HG03354 (cell line): ENCODE measurements at regions not wholly inside any gene's neighbourhood (a gene's known extent, or its start where the extent isn't known, plus 50 kb on each side); places are given as distances from the start of the nearest gene placed in this dataset.

Source experiments
- ATAC-seq: cut with Tn5 transposase; IDR thresholded peaks from one replicate; pipeline ENCODE4 v1.9.1; 2021; ENCODE audit warnings: mild to moderate bottlenecking; ENCODE audit not compliant: unreplicated experiment, poor library complexity, severe bottlenecking

DNA sequence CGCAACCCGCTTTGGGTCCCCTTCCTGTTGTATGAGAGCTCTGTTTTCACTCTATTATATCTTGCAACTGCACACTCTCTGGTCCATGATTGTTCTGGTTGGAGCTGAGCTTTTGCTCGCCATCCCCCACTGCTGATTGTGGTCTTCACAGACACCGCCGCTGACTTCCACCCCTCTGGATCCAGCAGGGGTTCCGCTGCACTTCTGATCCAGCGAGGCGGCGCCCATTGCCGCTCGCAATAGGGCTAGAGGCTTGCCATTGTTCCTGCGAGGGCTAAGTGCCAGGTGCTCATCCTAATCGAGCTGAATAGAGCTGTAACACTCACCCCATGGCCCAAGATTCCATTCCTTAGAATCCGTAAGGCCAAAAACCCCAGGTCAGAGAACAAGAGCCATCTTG lies 1905.8 kb upstream of the RAG2 start:
- ATAC-seq, result no peak

DNA sequence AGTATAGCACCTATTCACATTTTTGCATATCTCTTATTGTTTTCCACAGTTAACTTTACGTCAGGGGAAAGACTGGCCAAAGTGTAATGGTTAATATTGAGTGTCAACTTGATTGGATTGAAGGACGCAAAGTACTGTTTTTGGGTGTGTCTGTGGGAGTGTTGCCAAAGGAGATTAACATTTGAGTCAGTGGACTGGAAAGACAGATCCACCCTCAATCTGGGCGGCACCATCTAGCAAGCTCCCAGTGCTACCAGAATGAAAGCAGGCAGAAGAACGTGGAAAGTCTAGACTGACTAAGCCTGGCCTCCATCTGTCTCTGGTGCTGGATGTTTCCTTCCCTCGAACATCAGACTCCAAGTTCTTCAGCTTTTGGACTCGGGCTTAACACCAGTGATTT lies 1900.7 kb upstream of the RAG2 start:
- no peak for ATAC-seq

DNA sequence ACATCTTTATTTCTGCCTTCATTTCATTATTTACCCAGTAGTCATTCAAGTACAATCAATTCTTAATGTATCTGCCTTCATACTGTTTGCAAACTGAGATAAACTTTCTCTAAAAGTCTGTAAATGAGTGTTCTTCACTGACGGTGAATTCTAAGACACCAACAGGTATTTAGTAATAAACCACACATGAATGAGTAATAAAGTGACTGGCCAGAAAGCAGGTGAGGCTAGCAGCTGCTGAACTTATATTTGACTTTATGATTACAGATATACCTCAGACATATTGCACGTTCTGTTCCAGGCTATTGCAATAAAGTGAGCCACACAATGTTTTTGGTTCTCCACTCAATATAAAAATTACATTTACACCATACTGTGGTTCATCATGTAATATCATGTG lies 1894.0 kb upstream of the RAG2 start:
- no peak for ATAC-seq

- ATAC-seq, result no peak
Observed at GRCh38 chr11:38481391-38481790, 1883.4 kb upstream of the RAG2 start.

DNA sequence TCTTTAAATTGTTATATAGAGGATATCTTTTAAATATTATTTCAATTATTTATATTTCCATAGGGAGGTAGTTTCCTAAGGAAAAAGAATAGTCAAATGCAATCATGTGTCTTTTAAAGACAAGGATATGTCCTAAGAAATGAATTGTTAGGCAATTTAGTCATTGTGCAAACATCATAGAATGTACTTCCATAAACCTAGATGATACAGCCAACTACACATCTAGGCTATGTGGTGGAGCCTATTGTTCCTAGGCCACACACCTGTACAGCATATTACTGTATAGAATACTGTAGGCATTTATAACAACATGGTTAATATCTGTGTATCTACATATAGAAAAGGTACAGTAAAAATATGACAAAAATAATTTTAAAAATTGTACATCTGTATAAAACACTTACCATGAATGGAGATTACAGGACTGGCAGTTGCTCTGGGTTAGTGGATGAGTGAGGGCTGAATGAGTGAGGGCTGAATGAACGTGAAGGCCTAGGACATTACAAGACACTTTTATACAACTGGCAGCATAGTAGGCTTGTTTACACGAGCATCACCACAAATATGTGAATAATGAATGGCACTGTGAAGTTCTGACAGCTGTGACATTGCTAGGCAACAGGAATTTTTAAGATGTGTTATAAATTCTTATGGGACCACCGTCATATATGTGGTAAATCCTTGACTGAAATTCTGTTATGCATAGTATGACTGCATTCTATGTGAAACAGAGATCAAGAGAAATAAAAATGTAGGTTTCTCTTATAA lies 1879.0 kb upstream of the RAG2 start:
- ATAC-seq, result no peak

- no peak for ATAC-seq
Observed at GRCh38 chr11:38461751-38462150, 1863.7 kb upstream of the RAG2 start.

DNA sequence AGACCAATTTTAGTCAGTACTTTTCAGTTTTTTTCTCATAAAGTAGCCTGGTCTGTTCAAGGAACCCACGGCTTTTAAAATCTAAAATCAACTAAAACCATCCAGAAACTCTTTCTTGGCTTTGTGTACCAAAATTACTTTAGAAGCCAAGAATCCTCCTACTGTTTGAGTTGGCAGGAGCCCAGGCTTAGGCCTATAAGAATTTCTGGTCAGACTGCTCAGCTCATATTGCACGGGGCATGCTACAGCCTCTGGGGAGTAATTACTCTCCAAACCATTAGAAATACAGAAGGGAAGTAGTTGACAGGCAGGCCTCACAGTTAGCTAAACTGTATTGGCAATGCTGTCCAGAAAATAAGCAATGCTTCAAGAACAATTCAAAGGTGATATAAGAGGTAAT lies 1862.9 kb upstream of the RAG2 start:
- ATAC-seq, result no peak

DNA sequence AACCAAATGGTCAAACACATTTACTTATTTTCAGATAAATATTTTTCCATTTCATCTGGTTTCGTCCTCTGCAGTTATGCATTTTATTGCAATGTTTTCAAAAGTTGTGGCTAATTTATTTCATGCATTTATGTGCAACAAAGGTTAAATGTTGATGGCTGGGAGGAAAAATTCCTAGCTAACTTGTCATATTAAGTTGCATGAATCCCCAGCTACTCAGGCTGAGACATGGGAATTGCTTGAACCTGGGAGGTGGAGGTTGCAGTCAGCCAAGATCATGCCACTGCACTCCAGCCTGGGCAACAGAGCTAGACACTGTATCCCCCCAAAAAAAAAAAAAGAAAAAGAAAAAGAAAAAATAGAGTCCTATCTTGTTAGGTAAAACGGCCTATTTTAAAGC lies 1862.4 kb upstream of the RAG2 start:
- no peak for ATAC-seq

- ATAC-seq, result no peak
Observed at GRCh38 chr11:38456371-38456770, 1858.3 kb upstream of the RAG2 start.

DNA sequence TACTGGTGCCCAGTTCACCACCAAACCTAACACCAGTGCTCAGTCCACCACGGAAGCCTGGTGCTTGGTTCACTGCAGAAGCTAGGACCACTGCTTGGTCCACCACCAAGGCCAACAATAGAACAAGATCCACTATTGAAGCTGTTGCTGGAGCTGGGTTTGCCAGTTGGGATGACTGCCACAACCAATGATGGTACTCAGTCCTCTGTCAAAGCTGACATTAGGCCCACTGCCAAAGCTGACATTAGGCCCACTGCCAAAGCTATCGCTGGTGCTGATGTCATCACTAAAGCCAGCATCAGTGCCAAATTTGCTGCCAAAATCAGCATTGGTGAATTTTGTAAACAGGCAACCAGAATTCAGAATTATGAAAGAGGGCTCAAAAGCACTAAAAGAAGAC lies 1850.2 kb upstream of the RAG2 start:
- ATAC-seq, result no peak

DNA sequence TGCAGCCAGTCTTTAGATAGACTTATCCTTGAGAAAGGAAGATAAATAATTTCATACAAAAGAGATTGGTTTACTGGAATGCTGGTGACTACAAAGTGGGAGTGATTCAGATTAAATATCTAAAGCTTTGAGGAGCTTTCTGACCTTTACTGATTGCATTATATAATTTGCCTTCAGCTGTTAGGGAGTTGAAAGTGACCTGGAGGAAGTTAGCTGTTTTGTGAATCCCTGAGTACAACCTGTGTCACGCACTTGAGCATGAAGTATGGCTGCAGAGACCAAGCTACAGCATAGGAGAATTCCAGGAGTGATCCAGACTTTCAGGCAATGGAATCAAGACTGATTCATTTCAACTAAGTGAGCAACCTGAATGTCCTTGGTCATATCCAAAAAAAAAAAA lies 1848.3 kb upstream of the RAG2 start:
- no peak for ATAC-seq

GRCh38 chr11:38438091-38438490 lies 1840.1 kb upstream of the RAG2 start:
- ATAC-seq, result no peak

GRCh38 chr11:38425578-38425977 lies 1827.5 kb upstream of the RAG2 start:
- no peak for ATAC-seq

DNA sequence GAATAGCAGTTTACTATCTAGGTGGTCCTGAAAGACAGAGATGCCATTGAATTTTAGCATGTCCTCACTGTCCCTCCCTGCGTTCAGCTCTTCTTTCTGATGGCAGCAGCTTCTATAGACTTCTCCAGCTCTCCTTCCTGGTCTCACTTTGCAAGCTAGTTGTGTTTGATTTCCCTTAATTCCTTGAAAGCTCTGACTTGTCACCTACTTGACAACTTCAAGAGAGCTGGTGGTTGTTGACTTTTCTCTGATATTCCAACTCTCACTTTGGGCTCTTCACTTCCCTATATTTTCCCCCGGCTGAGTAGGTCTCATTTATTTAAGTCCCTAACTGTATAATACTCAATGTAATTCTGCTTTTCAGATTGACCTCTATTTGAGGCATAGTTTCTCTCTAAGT lies 1825.0 kb upstream of the RAG2 start:
- ATAC-seq, result no peak

- ATAC-seq, result no peak
Observed at GRCh38 chr11:38416141-38416540, 1818.1 kb upstream of the RAG2 start.

DNA sequence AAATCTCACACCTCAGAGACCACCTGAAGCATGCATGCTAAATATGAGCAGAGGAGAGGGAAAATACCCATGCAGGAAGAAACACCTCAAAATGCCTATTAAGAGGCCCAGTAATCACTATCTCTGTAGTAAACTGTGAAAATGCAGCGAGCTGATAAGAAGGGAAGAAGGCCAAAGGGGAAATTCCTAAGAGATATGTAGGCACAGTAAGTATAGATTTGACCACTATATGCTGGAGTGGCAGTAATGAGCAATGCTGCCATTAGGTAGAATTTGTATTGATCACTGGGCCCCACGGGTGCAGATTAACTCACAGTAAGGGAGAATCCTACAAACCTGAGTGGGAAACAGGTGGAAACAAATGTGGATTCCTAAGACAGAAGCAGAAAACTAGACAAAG lies 1813.1 kb upstream of the RAG2 start:
- ATAC-seq, result no peak

DNA sequence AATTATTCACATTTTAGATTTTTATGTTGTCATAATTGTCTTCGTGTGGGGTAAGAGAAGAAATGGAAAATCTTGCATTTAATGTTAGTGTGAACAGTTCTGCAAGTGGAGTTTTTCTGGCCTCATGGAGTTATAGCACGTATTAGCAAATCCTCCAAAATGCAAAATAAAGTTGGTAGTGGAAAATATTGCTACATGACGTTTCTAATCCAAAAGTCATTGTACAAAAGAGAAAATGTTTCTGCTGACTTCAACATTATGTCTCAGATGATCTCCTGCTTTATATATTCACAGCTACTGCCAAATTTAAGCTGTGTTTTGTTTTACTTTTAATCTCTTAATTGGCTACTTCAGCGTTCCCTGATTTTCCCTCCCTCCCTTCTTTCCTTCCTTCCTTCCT lies 1804.0 kb upstream of the RAG2 start:
- ATAC-seq, result no peak

DNA sequence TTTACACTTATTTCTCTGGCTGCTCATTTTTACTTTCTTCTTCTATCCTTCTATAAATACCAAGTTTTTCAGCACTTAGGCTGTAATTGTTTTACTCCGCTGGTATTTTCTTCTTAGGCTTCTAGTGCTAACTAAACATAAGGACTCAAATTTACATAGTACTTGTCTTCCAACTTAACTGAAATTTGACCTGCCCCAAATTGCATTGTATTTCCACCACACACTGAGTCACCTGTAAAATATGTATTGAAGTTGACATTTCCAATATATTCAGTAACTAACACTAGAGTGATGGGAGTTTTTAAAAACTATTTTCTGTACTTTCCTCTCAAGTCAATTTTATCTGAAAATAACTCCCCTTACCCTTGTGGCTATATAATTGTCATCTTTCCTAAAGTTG lies 1794.1 kb upstream of the RAG2 start:
- no peak for ATAC-seq

GRCh38 chr11:38384568-38384967 lies 1786.5 kb upstream of the RAG2 start:
- ATAC-seq, result no peak

GRCh38 chr11:38365274-38365673 lies 1767.2 kb upstream of the RAG2 start:
- ATAC-seq, result no peak

- ATAC-seq, result no peak
Observed at GRCh38 chr11:38356255-38356654, 1758.2 kb upstream of the RAG2 start.

GRCh38 chr11:38345286-38345685 lies 1747.2 kb upstream of the RAG2 start:
- no peak for ATAC-seq
